HG03095 (cell line): ENCODE measurements at regions not wholly inside any gene's neighbourhood (a gene's known extent, or its start where the extent isn't known, plus 50 kb on each side); places are given as distances from the start of the nearest gene placed in this dataset.

Source experiments
- ATAC-seq: cut with Tn5 transposase; IDR thresholded peaks from one replicate; pipeline ENCODE4 v1.9.1; 2021; ENCODE audit warnings: moderate library complexity; ENCODE audit not compliant: unreplicated experiment

DNA sequence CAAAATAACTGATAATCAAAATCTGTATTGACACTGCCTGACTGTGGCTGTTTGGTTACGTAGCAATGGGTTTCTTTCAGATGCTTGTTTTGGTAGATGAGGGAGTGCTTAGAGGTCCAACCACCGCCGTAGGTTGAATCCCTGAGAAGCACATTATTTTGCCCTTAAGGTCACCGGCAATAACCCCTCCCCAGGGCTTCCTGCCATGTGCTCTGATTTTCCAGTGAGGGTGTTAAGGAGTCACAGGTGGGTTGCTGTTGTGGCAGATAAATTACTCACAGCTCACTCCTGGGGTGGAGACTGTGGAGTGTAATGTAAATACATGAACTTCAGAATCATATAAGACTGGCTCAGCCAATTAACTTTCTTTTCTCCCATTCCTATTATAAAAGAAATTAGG, 81.5 kb upstream of the ZP4 start:
- ATAC-seq = no peak

DNA sequence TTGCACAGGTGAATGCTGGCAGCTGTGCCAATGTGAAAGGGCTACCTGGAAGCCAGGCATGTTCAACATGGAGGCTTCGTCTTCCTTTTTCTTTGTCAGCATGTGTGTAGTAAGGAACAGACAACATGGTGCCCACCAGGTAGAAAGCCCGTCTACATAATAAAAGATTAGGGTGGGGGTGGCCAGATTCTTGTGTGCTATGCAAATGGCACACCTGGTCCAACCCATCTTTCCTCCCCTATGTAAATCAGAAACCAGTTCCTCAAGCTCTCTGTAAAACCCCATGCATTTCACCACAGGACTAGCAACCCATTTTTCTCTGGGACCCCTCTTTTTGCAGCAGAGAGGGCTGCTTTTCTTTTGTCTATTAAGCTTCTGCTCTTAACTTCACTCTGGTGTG, 72.3 kb upstream of the ZP4 start:
- no peak for ATAC-seq

DNA sequence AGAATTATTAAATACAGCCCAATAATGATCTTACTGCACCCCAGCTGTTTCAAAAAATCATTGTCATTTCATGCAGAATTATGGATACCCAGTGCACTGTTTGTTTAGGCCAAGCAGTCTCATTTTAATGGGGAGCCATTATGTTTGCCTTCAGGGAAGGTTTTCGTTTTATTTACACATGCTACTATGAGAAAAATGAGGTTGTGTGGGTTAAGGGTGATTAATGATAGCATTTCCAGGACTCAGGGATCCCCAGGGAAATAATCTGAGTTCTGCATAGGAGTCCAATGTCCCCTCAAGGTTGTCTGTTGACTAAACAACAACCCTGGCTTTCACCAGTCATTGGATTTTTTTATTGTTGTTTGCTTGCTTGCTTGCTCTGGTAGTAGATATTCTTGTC, 71.0 kb upstream of the ZP4 start:
- no peak for ATAC-seq

DNA sequence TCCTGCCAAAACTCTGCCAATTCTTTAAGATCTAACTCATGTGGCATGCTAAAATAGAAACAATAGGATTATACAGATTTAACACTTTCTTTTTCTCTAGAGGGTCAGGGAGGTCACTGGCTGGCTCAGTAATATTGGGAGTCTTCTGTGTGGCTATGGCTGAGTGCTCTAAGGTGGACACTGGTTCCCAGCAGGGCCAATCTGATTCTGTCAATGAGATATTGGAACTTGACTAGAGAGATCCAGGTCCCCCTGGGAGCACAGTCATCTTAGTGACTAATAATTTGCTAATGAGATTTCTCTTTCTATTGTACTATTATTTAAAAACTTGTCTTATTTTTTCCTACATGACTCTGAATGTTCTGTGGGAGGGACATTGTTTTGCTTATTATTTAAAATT, 69.1 kb upstream of the ZP4 start:
- no peak for ATAC-seq

DNA sequence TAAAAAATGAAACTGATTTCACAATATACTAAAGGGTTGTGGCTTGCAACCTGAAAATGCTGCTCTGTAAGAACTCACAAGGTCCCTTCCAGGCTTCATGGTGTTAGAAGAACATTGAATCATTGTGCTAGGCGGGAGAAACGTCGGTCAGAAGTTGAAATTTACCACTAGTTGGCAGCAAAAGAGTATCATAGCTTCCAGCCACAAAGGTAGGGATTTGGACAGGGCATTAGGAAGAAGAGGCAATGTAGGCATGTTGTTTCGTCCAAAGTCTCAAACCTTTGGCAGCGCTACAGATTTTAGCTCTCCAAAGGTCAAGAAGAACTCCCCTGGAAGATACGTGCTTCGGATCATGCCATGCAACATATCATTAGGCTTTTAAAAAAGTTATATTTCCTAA, 62.5 kb upstream of the ZP4 start:
- ATAC-seq = no peak
